Heart left ventricle (tissue), 16 donors: ENCODE measurements at regions not wholly inside any gene's neighbourhood (a gene's known extent, or its start where the extent isn't known, plus 50 kb on each side); places are given as distances from the start of the nearest gene placed in this dataset.

Experiments used
- ATAC-seq, 4 donors: fragments of 200-7000 bp; cut with Tn5 transposase; one replicate each; pipeline ENCODE4 v1.9.1; 2020 to 2022; ENCODE audit warnings: moderate library complexity in 4 of 4, mild to moderate bottlenecking in 3 of 4, moderate number of reproducible peaks in 1 of 4
- DNase-seq, 5 donors: peaks; one replicate each; pipeline ENCODE4 v3.0.0-alpha.2; 2020
- H3K27ac ChIP-seq, 12 donors: fragments of 200-600 bp; sonication (generic) in 4 of 12; one replicate each; pipeline versions ENCODE4 v1.5.0 to v1.8.0; 2016 to 2022; ENCODE audit warnings: mild to moderate bottlenecking in 2 of 12
- H3K27me3 ChIP-seq, 9 donors: fragments of 200-600 bp; sonication (generic) in 2 of 9; one replicate each; pipeline versions ENCODE4 v1.5.1 to v1.8.0; 2016 to 2022; ENCODE audit warnings: mild to moderate bottlenecking in 3 of 9
- H3K36me3 ChIP-seq, 9 donors: fragments of 200-600 bp; sonication (generic) in 2 of 9; one replicate each; pipeline versions ENCODE4 v1.5.0 to v1.8.0; 2018 to 2022; ENCODE audit warnings: mild to moderate bottlenecking in 2 of 9
- H3K4me1 ChIP-seq, 12 donors: fragments of 200-600 bp; sonication (generic) in 4 of 12; one replicate each; pipeline versions ENCODE4 v1.5.0 to v1.8.0; 2016 to 2022; ENCODE audit warnings: mild to moderate bottlenecking in 3 of 12
- H3K4me3 ChIP-seq, 12 donors: fragments of 200-600 bp; sonication (generic) in 4 of 12; one replicate each; pipeline versions ENCODE4 v1.5.0 to v1.8.0; 2017 to 2022; ENCODE audit warnings: mild to moderate bottlenecking in 9 of 12, moderate library complexity in 4 of 12
- H3K9me3 ChIP-seq, 12 donors: fragments of 200-600 bp; sonication (generic) in 4 of 12; one replicate each; pipeline versions ENCODE4 v1.5.0 to v1.8.0; 2016 to 2022; ENCODE audit warnings: mild to moderate bottlenecking in 1 of 12
- CTCF ChIP-seq, 12 donors: fragments of 200-600 bp; sonication (generic) in 4 of 12; IDR thresholded peaks; one replicate each; pipeline versions ENCODE4 v1.5.0 to v1.8.0; 2018 to 2022; ENCODE audit warnings: antibody characterized with exemption in 12 of 12, mild to moderate bottlenecking in 5 of 12
- POLR2A ChIP-seq, 2 donors: fragments of 450-650 bp; IDR thresholded peaks; one replicate each; pipeline ENCODE4 v1.6.1; 2017; ENCODE audit warnings: antibody characterized with exemption in 2 of 2, mild to moderate bottlenecking in 2 of 2, moderate library complexity in 2 of 2
- WGBS, 4 donors: extraction: QIAGEN DNeasy Blood & Tissue Kit in 2 of 4; methylation state at CpG; one replicate each; pipeline versions ENCODE4 v1.1.5 to v1.1.7; 2013 to 2018; 5-methylcytosine and 5-hydroxymethylcytosine counted together
- intact Hi-C, 10 donors: fragments of 100-400 bp; cut with DNase I; formaldehyde crosslinking; loops; one replicate each; pipeline versions ENCODE4 v1.11.1 to v1.14.2; 2022
- donor health status: ischemic (EF 13 %, LVEDD 7.1; RV severe dilation, severe dysfunction).
- donor health status: healthy with polysubstance abuse.
- donor health status: DM: no; HTN: yes; CAD: no.
- donor health status: DM: no; HTN: no; CAD: no.
- donor health status: ischemic (EF 25% LVEDD 6.9; RV normal size, moderate dysfunction).
- donor health status: ischemic (EF 25% LVEDD 5.7; RV mildly dilated, moderate dysfunction).
- donor health status: healthy.
- donor health status: DM: yes; HTN: yes; CAD: no.
- donor health status: ischemic (EF 35%, LVEDD 5.7; RV mildly dilated, moderate dysfunction).
- donor health status: nonischemic (EF 11% LVEDD 7.7; RV severe dilation, severe dysfunction).
- donor health status: DM: yes; HTN: yes; CAD: no.
- donor health status: PGD.
- donor health status: ischemic (EF 29% LVEDD 5.4; RV normal size, mild dysfunction).
- donor health status: nonischemic (EF 23%, LVEDD 6.1; RV moderate dilation, normal function).

DNA sequence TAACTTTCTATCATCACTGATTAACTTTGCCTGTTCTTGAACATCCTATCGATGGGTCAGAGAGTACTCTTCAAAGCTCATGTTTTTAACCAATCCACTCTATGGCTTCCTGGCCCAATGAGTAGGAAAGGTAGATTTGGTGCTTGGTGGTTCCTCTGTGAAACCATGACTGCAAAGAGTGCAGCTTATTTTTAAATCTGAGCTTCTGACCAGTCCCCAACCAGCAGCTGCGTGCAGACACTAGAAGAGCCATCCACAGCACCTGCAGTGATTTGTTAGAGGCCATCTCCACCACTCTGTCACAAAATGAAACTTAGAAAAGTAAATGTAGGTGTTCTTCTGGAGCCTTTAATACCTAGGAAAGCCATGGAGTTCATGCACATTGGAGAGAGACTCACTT lies 107.3 kb upstream of the WWC1 start:
- Histone ChIP-seq H3K36me3 (no peaks in the 10 kb centered on the region), H3K4me1 (peaks cover 0 to 37% (median 8%) of the 10 kb centered on the region in 12 donors), H3K4me3 (no peak overlapping the region), H3K27me3 (no peaks in the 10 kb centered on the region), H3K27ac (peak overlapping the region in 3 of 12 donors; percentile 35 to 93 (median 47)), H3K9me3 (no peaks in the 10 kb centered on the region)
- DNase-seq (no peak), ATAC-seq (no peak)
- TF ChIP-seq POLR2A (IDR thresholded peaks at IDR 0.05) (no peak), CTCF (IDR thresholded peaks at IDR 0.05) (no peak)
- intact Hi-C loops = no loop called here
- WGBS, 4 donors = 71 to 94% (median 83%) methylated on average over 2 of the region's 2 CpGs

DNA sequence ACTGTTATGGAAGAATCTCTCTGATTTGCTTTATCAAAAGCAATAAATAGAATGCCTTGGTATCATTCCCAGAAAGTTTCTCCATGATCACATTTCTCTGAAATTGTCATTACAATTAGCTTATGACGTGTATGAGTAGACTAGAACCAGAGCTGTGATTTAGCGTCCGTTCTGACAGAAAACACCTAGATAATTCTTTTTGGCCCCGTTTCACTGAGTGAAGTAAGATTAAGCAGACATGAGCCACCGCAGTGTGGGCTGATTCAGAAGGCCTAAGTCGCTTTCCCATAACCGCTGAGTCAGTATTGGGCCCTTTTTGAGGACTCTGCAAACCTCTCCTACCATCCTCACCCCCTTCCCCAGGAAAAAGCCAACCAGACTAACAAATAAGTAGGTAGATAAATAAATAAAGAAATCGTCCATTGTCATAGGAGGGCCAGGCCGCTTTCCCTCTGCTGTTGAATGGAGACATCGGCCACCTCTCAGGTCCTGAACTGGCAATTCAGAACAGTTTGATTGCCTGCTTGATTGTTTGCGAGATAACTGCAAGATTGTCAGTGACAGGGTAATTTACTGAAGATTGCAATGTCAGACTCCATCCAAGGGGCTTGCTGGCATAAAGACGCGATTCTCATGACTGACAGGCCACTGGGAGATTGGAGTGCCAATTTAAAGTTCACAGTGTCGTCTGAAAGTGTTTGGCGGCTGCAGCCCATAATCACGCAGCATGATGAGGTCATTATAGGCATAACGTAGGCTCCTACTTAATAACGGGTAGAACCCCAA lies 105.0 kb upstream of the WWC1 start:
- H3K27me3 ChIP-seq = no peaks in the 10 kb centered on the region
- intact Hi-C loops = no loop called here
- peak; percentile 78 to 88 (median 80) for ATAC-seq

DNA sequence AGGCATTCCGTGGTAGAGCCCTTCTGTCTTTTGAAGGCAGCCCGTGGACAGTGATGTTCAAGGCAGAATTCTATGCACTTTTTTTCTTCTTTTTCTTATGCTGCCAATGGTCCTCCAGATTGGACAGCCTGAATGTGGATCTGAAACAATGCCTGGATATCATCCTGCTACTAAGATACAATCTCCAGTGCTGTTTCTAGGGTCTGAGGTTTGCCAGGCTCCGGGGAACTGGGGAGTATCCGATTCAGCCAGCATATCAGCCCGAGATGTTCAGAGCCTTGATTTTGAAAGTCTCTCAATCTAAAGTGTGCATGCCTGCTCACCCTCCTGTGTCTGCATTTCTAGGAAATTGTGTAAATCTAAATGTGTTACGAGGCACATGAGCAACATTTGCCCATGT lies 103.8 kb upstream of the WWC1 start:
- H3K36me3 ChIP-seq = peaks cover 0 to 12% (median 0%) of the 10 kb centered on the region in 9 donors
- DNase-seq (no peak), ATAC-seq (peak in 2 of 4 donors; percentile 18 to 27)
- intact Hi-C loops = no loop called here
- no peak overlapping the region for H3K4me3 ChIP-seq
- H3K27ac ChIP-seq = peak overlapping the region in 9 of 12 donors; percentile 55 to 95 (median 79)
- H3K9me3 ChIP-seq = no peaks in the 10 kb centered on the region
- no peaks in the 10 kb centered on the region for H3K27me3 ChIP-seq
- peaks cover 0 to 43% (median 8%) of the 10 kb centered on the region in 12 donors for H3K4me1 ChIP-seq
- WGBS, 4 donors = 28 to 50% (median 36%) methylated on average over 6 of the region's 6 CpGs
- no peak for TF ChIP-seq CTCF (IDR thresholded peaks at IDR 0.05)
- no peak for TF ChIP-seq POLR2A (IDR thresholded peaks at IDR 0.05)

More for the DNA sequence above, 105.0 kb upstream of the WWC1 start:
- 49 to 56% (median 53%) methylated on average over 18 of the region's 18 CpGs for WGBS, 4 donors
- Histone ChIP-seq H3K4me1 (peaks cover 0 to 36% (median 8%) of the 10 kb centered on the region in 12 donors), H3K27ac (peak overlapping the region; percentile 31 to 95 (median 76)), H3K36me3 (peaks cover 0 to 12% (median 0%) of the 10 kb centered on the region in 9 donors), H3K4me3 (no peak overlapping the region), H3K9me3 (no peaks in the 10 kb centered on the region)
- peak in 2 of 5 donors; percentile 35 to 68 for DNase-seq
- TF ChIP-seq POLR2A (IDR thresholded peaks at IDR 0.05) = no peak
- TF ChIP-seq CTCF (IDR thresholded peaks at IDR 0.05) = no peak

DNA sequence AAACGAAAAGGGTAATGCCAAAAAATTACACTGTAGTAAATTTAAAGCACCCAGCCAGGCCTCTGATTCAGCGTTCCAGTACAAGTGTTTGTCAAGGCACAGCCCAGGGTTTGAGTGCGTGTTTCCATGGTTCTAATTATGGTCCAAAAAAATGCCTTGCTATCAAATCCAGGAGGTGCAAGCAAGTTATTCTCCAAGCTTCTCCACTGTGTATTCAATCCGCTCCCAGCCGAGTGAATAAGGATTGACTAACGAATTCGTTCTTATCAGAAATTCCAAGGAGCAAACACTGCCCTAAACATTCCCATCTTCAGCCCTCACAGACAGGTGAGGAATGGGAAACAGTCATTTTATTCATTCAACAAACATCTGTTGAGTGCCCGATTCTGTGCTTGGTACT lies 103.3 kb upstream of the WWC1 start:
- Histone ChIP-seq H3K4me3 (no peak overlapping the region), H3K27ac (peak overlapping the region in 9 of 12 donors; percentile 26 to 95 (median 79)), H3K4me1 (peaks cover 0 to 43% (median 8%) of the 10 kb centered on the region in 12 donors), H3K27me3 (no peaks in the 10 kb centered on the region), H3K36me3 (peaks cover 0 to 12% (median 0%) of the 10 kb centered on the region in 9 donors), H3K9me3 (no peaks in the 10 kb centered on the region)
- intact Hi-C loops = no loop called here
- WGBS, 4 donors = 56 to 64% (median 57%) methylated on average over 8 of the region's 8 CpGs
- DNase-seq (no peak), ATAC-seq (peak; percentile 53 to 65 (median 58))
- no peak for TF ChIP-seq POLR2A (IDR thresholded peaks at IDR 0.05)
- TF ChIP-seq CTCF (IDR thresholded peaks at IDR 0.05) = no peak
